Activated naive CD4-positive, alpha-beta T cell treated with anti-CD3 and anti-CD28 coated beads, Interleukin-2, amount 50 U/mL, for 72 hours (primary cell): ENCODE measurements at regions not wholly inside any gene's neighbourhood (a gene's known extent, or its start where the extent isn't known, plus 50 kb on each side); places are given as distances from the start of the nearest gene placed in this dataset.

Experiments used
- ATAC-seq, 2 donors: fragments of 150-1000 bp; cut with Tn5 transposase; 2 replicates each; pipeline ENCODE4 v1.10.0; 2021; ENCODE audit warnings: mild to moderate bottlenecking in 2 of 2, moderate library complexity in 2 of 2
- DNase-seq, 2 donors: peaks; one replicate each; pipeline ENCODE4 v3.0.0; 2021 to 2022; ENCODE audit warnings: low spot score in 2 of 2
- H3K27ac Mint-ChIP-seq, 2 donors: one replicate each; pipeline ENCODE4 v1.8.0; 2022; ENCODE audit warnings: mild to moderate bottlenecking in 2 of 2, mixed read lengths in 2 of 2
- H3K36me3 Mint-ChIP-seq, 2 donors: one replicate each; pipeline ENCODE4 v1.8.0; 2022; ENCODE audit warnings: mixed read lengths in 2 of 2
- H3K9me3 Mint-ChIP-seq, 2 donors: one replicate each; pipeline ENCODE4 v1.8.0; 2022; ENCODE audit warnings: mixed read lengths in 2 of 2

DNA sequence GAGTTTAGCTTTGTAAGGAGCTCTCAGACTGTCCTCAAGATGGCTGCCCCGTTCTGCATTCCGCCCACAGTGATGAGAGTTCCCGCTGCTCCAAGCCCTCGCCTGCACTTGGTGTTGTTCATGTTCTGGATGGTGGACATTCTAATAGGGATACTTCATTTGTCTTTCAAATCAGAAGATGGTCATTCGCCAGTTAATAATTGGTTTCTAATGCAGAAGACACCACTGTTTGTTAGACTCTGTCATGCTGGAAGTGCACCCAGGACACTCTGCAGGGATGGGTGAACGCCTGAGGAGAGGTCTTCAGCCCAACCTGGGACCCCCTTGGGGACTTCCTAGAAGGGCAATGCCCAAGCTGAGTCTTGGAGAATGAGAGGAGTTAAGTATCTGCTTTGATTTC lies 836.4 kb downstream of the TBC1D22A start:
- Mint-ChIP-seq H3K9me3 (no peaks in the 10 kb centered on the region), H3K27ac (no peak overlapping the region), H3K36me3 (no peaks in the 10 kb centered on the region)
- DNase-seq (no peak), ATAC-seq (no peak)

DNA sequence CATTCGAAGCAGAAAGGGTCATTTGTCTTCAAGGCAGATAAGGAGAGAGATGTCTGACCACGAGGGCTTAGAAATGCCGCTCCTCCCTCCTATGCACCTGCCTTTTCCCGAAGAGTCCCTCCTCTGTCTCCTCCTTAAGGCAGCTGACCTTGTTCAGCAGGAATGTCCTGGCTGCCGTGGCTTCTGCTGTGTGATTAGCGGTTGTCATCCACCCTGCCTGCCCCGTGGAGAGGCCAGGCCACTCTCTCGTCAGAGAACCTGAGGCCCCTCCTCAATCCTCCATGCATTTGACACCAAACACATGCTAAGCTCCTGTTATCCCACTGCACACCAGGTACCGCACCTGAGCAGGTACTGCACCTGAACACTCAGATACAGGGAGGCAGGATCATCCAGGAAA lies 834.6 kb downstream of the TBC1D22A start:
- H3K9me3 Mint-ChIP-seq, result no peaks in the 10 kb centered on the region
- no peak overlapping the region for H3K27ac Mint-ChIP-seq
- ATAC-seq, result no peak
- no peak for DNase-seq
- H3K36me3 Mint-ChIP-seq, result no peaks in the 10 kb centered on the region

DNA sequence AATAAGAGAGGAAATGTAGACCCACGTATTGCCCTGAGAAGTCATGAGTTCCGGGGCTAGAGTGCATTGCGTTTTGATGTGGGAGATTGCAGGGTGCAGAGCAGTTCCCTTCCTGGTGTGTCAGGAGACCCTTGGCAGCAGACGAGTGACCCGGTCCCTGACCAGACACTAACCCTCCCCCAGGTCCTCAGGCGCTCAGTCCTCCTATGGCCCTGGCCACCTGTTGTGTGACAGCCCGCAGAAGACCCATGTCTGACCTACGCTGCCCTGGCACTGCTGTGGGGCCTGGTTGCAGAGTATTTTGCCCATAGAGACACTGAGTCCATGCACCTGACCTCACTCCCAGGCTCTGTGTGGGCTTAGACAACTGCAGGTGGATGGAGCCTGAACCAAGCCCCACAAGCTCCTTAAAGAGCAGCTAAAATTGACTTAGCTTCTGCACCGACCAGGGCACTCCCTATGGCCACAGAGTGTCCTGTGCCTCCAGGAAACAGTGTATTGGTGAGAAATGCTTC lies 833.8 kb downstream of the TBC1D22A start:
- H3K9me3 Mint-ChIP-seq, result no peaks in the 10 kb centered on the region
- no peak for ATAC-seq
- H3K36me3 Mint-ChIP-seq, result no peaks in the 10 kb centered on the region
- no peak for DNase-seq
- no peak overlapping the region for H3K27ac Mint-ChIP-seq

DNA sequence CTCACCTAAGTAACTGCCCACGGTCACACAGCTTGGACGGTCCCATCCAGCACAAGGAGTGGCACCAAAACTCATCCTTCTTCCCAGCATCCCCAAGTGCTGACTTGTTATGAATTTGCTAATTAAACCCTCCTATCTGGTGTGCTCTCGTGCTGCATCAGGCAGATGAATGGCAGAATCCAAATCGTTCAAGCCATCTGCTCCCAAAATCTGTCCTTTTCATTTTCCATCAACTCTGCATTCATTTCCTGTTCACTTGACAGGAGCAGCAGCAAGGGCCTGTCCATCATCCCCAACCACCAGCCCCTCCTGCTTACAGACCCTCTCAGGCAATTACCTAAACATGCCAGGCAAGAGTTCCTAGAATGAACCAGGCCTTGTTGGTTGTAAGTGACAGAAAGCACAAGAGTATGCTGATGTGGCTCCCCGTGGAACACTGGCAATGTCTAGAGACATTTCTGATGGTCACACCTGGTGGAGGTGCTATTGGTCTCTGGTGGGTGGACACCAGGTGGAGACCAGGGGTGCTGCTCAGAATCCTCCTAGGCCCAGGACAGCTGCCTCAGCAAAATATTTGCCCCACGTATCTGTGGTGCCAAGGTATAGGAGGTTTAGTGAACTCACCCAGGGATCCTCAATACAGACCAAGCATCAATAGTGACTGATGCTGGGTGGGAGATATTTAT lies 832.5 kb downstream of the TBC1D22A start:
- ATAC-seq (no peak), DNase-seq (no peak)
- Mint-ChIP-seq H3K27ac (no peak overlapping the region), H3K36me3 (no peaks in the 10 kb centered on the region), H3K9me3 (no peaks in the 10 kb centered on the region)

DNA sequence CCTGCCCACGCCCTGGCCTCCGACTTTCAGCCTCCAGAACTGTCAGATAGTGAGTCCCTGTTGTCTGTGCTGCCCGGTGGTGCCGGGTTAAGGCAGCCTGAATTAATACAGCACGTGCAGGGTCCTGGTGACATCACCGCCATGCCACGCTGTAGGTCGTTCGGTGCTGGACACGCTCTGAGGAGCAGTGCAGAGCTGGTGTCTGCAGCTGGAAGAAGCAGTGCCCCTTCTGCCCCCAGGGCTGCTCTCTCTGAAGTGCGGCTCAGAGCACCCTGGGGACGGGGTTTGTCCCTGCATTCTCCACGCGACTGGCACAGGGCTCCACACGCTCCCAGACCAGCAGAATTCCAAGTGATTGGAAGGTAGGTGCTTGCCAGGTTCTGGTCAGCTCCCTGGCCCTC lies 831.5 kb downstream of the TBC1D22A start:
- ATAC-seq (no peak), DNase-seq (no peak)
- no peak overlapping the region for H3K27ac Mint-ChIP-seq
- no peaks in the 10 kb centered on the region for H3K36me3 Mint-ChIP-seq
- no peaks in the 10 kb centered on the region for H3K9me3 Mint-ChIP-seq

DNA sequence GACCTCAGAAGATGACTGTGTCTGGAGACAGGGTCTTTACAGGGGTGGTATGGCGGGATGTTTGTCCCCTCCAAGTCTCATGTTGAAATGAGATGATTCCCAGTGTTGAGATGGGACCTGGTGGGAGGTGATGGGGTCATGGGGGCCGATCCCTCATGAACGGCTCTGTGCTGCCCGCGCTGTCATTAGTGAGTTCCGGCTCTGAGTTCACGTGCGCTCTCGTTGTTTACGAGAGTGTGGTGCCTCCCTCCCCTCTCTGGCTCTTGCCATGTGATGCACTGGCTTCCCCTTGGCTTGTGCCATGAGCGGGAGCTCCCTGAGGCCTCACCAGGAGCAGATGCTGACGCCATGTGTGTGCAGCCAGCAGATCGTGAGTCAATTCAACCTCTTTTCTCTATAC lies 830.8 kb downstream of the TBC1D22A start:
- DNase-seq (no peak), ATAC-seq (no peak)
- no peaks in the 10 kb centered on the region for H3K36me3 Mint-ChIP-seq
- H3K27ac Mint-ChIP-seq, result no peak overlapping the region
- H3K9me3 Mint-ChIP-seq, result no peaks in the 10 kb centered on the region

DNA sequence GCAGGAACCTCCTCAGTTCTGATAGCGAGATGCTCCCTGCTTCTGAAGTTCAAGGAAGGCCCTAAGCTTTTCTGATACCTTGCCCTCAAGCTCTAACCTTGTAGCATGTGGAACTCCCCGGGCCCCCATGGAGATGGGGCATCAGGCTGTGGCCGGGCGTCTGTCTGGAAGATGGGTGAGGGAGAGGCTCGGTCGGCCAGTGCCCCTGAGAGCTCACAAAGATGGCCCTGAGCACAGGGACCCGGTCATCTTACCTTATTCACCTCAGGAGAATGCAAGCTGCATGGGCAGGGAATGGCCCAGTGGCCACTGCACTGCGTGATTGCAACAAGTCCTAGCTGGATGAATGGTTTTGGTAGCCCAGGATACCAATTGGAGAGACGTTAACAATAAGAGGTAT lies 830.3 kb downstream of the TBC1D22A start:
- no peak for ATAC-seq
- H3K9me3 Mint-ChIP-seq, result no peaks in the 10 kb centered on the region
- no peak overlapping the region for H3K27ac Mint-ChIP-seq
- H3K36me3 Mint-ChIP-seq, result no peaks in the 10 kb centered on the region
- DNase-seq, result no peak

DNA sequence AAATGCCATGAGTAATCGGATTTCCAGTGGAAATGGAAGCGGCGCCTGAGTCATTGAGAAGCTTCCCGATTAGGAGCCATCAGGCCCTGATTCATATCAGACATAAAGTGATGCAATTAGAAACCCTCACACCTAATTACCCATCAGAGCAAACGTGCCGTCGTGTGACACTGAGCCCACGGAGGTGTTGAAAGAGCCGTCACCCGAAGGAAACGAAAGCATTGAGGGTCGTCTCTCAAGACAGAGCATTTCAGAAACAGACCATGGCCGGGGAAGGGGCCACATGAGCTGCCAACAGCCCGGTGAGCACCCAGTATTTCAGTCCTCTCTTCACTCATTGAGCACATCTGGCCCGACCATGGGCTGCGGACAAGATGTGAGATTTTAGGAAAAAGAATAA lies 829.3 kb downstream of the TBC1D22A start:
- H3K36me3 Mint-ChIP-seq, result no peaks in the 10 kb centered on the region
- ATAC-seq, result no peak
- no peaks in the 10 kb centered on the region for H3K9me3 Mint-ChIP-seq
- peak overlapping the region in 1 of 2 donors; percentile 22 for H3K27ac Mint-ChIP-seq
- DNase-seq, result no peak

DNA sequence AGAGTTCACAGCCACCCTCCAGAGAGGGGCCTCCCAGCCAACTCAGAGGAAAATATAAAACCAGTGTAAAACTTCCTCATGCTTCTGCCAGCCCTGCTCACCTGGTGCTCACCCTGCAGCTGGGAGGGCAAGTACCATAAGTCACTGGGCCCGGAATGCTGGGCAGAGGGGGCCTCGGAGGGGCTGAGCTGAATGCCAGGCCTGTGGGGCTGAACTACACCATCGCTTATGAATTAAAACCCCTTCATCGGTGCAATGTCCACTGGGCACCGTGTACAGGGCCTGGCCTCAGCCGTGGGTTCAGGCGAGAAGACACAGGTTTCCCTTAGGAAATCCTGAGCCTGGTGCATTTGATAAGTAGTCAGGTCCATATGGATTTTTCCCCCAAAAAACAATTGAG lies 828.6 kb downstream of the TBC1D22A start:
- Mint-ChIP-seq H3K36me3 (no peaks in the 10 kb centered on the region), H3K9me3 (no peaks in the 10 kb centered on the region), H3K27ac (no peak overlapping the region)
- ATAC-seq, result no peak
- no peak for DNase-seq

DNA sequence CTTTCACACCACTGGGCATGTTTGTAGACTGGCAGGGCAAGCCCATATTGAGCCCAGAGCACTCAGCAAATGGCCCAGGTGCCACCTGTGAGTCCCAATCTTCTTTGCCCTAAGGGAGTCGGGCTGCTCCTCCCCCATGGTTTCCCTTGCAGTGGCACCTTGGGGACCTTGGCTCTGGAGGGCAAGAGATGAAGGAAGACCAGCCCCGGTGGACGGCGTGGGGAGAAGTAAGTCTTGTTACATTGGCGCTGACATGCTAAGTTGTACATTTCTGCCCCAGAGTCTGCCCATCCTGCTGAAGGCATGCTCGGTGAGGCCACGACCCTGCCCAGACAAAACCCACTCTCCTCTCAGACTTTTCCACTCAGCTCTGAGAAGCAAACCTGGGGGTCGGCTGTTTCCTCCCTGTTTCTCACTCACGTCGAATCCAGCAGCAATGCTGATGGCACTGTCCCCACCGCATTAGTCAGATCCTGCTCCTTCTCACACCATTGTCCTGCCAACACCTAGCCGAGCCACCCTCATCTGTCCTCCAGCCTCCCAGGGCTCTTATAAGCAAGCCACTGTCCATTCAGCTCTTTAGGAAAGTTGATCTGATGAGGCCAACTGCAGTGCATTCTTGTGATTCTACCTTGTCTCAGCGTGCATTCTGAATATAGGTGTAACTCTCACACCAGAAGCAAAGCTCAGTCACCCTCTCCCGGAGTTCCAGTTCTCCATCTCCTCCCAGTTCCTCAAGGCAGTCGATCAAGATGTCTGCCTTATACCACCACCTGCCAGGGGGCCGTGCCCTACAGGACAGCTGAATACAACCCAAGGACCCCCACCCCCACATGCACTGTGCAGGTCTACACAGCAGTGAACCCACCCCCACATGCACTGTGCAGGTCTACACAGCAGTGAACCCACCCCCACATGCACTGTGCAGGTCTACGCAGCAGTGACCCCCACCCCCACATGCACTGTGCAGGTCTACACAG lies 827.1 kb downstream of the TBC1D22A start:
- no peak for ATAC-seq
- Mint-ChIP-seq H3K36me3 (no peaks in the 10 kb centered on the region), H3K9me3 (peaks cover 5 to 8% of the 10 kb centered on the region in 2 donors), H3K27ac (no peak overlapping the region)
- DNase-seq, result no peak

DNA sequence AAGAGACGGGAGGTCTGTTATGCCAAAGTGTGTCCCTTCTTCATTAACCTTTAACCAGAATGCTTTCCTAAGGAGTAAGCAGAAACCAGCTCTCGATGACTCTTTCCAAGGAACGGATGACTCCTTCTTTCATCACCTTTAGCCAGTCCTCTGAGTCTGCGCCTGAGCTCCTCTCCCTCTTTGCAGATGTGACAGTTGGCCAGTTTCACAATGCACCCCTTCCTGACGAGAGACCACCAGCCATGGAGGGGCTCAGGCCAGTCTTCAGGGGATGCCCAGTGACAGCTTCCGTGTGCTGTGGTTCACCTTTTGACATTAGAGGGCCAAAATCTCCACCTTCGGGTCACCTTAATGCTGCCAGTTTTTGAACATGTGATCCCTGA lies 826.1 kb downstream of the TBC1D22A start:
- ATAC-seq, result no peak
- Mint-ChIP-seq H3K9me3 (peaks cover 5 to 8% of the 10 kb centered on the region in 2 donors), H3K36me3 (no peaks in the 10 kb centered on the region), H3K27ac (no peak overlapping the region)
- no peak for DNase-seq

DNA sequence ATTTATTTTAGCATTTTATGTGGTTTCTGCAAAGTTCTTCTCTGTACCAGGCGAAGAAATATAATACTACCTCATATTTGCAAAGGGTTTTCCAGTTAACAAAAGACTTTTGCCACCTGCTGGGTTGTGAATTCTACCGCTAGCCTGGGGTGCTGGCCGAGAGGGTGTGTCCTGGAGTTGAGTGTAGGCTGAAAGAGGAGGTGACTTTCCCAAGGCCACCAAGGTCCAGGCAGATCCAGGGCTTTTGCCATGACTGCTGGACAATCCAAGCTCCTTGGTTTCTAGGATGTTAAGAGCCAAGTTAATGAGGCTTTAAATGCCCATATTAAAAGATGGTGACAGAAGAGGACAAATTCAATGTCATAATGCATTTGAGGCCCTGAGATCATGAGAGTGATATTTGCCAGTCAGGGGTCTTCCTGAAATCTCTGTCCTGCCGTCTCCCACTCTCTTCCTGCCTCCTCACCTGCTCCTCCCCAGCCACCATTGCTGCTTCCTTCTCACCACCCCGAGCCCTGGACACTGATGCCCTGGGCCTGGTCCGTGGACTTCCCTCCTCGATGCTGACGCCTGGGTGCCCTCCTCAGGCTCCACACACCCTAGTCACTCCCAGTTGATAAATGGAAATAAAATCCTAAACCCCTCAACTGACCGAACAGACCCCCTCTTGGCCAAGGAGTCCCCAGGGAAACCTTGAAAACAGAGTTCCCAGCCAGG lies 825.6 kb downstream of the TBC1D22A start:
- Mint-ChIP-seq H3K36me3 (no peaks in the 10 kb centered on the region), H3K27ac (no peak overlapping the region)
- no peak for ATAC-seq

DNA sequence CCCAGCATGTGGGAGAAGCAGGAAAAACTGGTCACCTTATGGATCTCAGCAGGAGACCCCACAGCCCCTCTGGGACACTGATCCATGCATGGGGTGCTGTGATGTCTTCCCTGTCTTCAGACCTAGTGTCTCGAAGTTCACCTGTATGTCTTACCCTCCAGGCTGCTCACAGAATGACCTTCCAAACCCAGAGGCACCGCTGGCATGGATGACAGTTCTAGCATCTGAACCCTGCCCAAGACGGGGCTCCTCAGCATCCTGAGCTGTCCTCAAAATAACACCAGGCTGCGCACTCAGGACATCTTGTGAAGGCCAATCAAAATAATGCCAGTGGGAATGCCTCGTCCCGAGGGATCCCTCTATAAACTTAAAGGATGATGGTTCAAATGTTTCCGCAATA lies 824.9 kb downstream of the TBC1D22A start:
- DNase-seq (no peak), ATAC-seq (no peak)
- Mint-ChIP-seq H3K27ac (no peak overlapping the region), H3K9me3 (peaks cover 5 to 8% of the 10 kb centered on the region in 2 donors), H3K36me3 (no peaks in the 10 kb centered on the region)

More for the DNA sequence above, 825.6 kb downstream of the TBC1D22A start:
- DNase-seq, result no peak
- peaks cover 5 to 8% of the 10 kb centered on the region in 2 donors for H3K9me3 Mint-ChIP-seq

DNA sequence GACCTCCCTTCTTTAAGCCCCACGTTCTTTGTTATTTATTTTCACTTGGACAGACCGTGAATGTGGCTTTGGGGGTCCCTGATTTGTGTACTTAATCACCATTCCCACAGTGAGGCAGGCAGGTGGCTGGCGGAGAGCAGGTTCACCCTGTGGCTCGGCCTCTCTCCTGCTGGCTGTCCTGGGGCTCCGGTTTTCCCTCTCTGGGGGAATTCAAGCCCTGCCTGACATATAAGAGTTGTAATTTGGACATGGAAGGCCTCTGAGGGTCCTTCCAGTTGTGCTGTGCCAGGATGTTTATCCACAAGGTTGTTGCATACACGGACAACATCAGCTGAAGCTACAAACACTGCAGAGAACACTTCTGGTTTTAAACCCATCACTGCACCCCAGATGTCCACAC lies 824.5 kb downstream of the TBC1D22A start:
- no peaks in the 10 kb centered on the region for H3K36me3 Mint-ChIP-seq
- DNase-seq (no peak), ATAC-seq (no peak)
- peaks cover 5 to 8% of the 10 kb centered on the region in 2 donors for H3K9me3 Mint-ChIP-seq
- no peak overlapping the region for H3K27ac Mint-ChIP-seq

DNA sequence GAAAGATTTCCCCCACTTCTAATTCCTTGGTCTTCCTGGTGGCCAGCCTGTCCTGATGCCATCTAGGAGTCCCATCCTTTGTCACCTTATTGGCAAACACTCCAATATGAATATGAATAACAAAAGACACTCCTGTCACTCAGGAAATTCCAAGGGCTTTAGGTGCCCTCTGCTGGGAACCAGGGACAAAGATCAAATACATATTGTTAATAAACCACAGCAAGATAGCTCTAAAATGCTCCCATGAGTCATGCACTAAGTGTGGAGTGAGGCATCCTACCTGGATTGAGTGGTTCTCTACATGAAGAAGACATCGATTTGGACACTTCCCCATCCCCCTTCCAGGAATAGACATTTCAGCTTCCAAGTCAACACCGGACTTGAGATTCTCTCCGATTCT lies 823.6 kb downstream of the TBC1D22A start:
- peaks cover 5 to 8% of the 10 kb centered on the region in 2 donors for H3K9me3 Mint-ChIP-seq
- ATAC-seq (no peak), DNase-seq (no peak)
- H3K27ac Mint-ChIP-seq, result no peak overlapping the region
- H3K36me3 Mint-ChIP-seq, result no peaks in the 10 kb centered on the region

DNA sequence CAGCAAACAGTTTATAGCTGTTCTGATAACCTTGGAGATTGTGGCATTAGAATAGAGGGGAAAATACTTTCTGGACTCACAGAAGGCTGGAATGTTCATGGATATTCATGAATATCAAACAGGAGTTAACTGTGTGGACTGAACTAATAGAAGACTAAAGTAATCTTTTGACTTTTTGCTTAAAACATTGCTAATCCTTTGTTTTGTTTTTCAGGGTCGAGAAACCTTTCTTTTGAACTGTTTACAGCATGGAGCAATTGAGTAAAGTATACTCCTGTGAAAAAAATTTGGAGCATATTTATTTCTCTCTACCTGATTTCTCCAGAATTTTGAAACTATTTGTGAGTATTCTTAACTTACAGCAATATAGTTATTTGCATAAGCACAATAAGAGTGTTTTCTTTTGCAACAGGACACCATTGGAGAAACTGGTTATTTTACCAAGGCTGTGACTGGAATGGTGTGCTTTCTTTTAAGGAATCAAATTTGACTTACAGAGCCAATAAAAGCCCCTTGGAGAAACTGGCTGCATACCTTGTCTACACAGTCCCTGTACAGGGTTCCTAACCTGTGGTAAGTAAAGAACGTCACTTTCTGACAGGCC lies 821.6 kb downstream of the TBC1D22A start:
- Mint-ChIP-seq H3K27ac (no peak overlapping the region), H3K9me3 (peaks cover 5 to 8% of the 10 kb centered on the region in 2 donors), H3K36me3 (no peaks in the 10 kb centered on the region)
- ATAC-seq, result no peak
- DNase-seq, result no peak

DNA sequence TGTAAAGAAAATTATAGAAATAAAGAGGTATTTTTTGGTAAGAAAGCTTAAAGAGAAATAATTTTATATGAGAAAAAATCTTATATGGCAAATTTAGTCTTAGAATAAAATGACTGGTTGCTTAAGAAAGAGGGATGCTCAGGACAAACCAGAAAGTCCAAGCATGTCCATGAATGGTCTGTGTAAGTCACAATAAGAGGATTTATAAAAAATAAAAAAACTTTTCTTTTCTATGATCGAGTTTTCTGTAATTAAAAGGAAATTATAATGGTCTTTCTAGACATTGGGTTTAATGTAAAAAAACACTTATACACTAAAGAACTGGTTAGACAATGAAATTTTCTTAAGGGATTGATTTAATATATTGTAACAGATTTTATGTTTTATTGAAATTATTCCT lies 819.6 kb downstream of the TBC1D22A start:
- no peak overlapping the region for H3K27ac Mint-ChIP-seq
- DNase-seq, result no peak
- peaks cover 5 to 8% of the 10 kb centered on the region in 2 donors for H3K9me3 Mint-ChIP-seq
- no peaks in the 10 kb centered on the region for H3K36me3 Mint-ChIP-seq
- ATAC-seq, result no peak
